Inflammatory macrophage treated with lipopolysaccharide for 1 hour (primary cell): ENCODE measurements at regions not wholly inside any gene's neighbourhood (a gene's known extent, or its start where the extent isn't known, plus 50 kb on each side); places are given as distances from the start of the nearest gene placed in this dataset.
"Not testable (repeated sequence)": the region's sequence is repeated elsewhere in the genome, so short reads cannot be mapped to it uniquely, and the experiment has no call there.

Experiments
- DNase-seq, 2 donors: peaks; one replicate each; pipeline ENCODE4 v3.0.0-alpha.2; 2020 to 2022

- no peak for DNase-seq
These were observed 2709.8 kb downstream of the PCDH7 start for GRCh38 chr4:33429971-33430370.

- DNase-seq: no peak
These were observed 2717.2 kb downstream of the PCDH7 start for GRCh38 chr4:33437406-33437805.

GRCh38 chr4:33446953-33447352 lies 2726.8 kb downstream of the PCDH7 start:
- no peak for DNase-seq

GRCh38 chr4:33448948-33449347 lies 2728.8 kb downstream of the PCDH7 start:
- no peak for DNase-seq

- DNase-seq: no peak
These were observed 2733.3 kb downstream of the PCDH7 start for GRCh38 chr4:33453436-33453835.

- no peak for DNase-seq
These were observed 2733.7 kb downstream of the PCDH7 start for GRCh38 chr4:33453916-33454315.

GRCh38 chr4:33465565-33465964 lies 2745.4 kb downstream of the PCDH7 start:
- no peak for DNase-seq

GRCh38 chr4:33467291-33467690 lies 2747.1 kb downstream of the PCDH7 start:
- no peak for DNase-seq

- DNase-seq: no peak
These were observed 2750.6 kb downstream of the PCDH7 start for GRCh38 chr4:33470805-33471204.

- no peak for DNase-seq
These were observed 2757.5 kb downstream of the PCDH7 start for GRCh38 chr4:33477715-33478114.

- no peak for DNase-seq
These were observed 2761.5 kb downstream of the ARAP2 start for GRCh38 chr4:33482773-33483172.

- DNase-seq: no peak
These were observed 2759.2 kb downstream of the ARAP2 start for GRCh38 chr4:33485111-33485510.

GRCh38 chr4:33493231-33493630 lies 2751.1 kb downstream of the ARAP2 start:
- no peak for DNase-seq

GRCh38 chr4:33494150-33494549 lies 2750.2 kb downstream of the ARAP2 start:
- no peak for DNase-seq

- DNase-seq: not testable (repeated sequence)
These were observed 2742.7 kb downstream of the ARAP2 start for GRCh38 chr4:33501587-33501986.

- DNase-seq: no peak
These were observed 2731.9 kb downstream of the ARAP2 start for GRCh38 chr4:33512397-33512796.

GRCh38 chr4:33518856-33519255 lies 2725.5 kb downstream of the ARAP2 start:
- DNase-seq: no peak

GRCh38 chr4:33532821-33533220 lies 2711.5 kb downstream of the ARAP2 start:
- DNase-seq: no peak

GRCh38 chr4:33536898-33537297 lies 2707.4 kb downstream of the ARAP2 start:
- DNase-seq: no peak

GRCh38 chr4:33537527-33537926 lies 2706.8 kb downstream of the ARAP2 start:
- DNase-seq: no peak

GRCh38 chr4:33543941-33544450 lies 2700.3 kb downstream of the ARAP2 start:
- no peak for DNase-seq

- DNase-seq: no peak
These were observed 2693.1 kb downstream of the ARAP2 start for GRCh38 chr4:33551244-33551643.

- DNase-seq: no peak
These were observed 2683.1 kb downstream of the ARAP2 start for GRCh38 chr4:33561259-33561658.

GRCh38 chr4:33566649-33567048 lies 2677.7 kb downstream of the ARAP2 start:
- DNase-seq: no peak

- DNase-seq: no peak
These were observed 2666.5 kb downstream of the ARAP2 start for GRCh38 chr4:33577791-33578190.

- DNase-seq: no peak
These were observed 2664.4 kb downstream of the ARAP2 start for GRCh38 chr4:33579951-33580350.
